Mesenchymal stem cell (in vitro differentiated cells and primary cell): ENCODE measurements at regions not wholly inside any gene's neighbourhood (a gene's known extent, or its start where the extent isn't known, plus 50 kb on each side); places are given as distances from the start of the nearest gene placed in this dataset.

ENCODE experiments used
- DNase-seq: peaks from one replicate; pipeline ENCODE4 v3.0.0-alpha.2; 2013
- H2AFZ ChIP-seq: one replicate; pipeline ENCODE4 v1.6.1; 2013; ENCODE audit warnings: low read depth, mild to moderate bottlenecking, control low read depth, inconsistent platforms, low read length, moderate library complexity
- H2AK5ac ChIP-seq: 2 replicates; pipeline ENCODE4 v1.6.1; 2013; ENCODE audit warnings: low read length, moderate library complexity, mild to moderate bottlenecking, inconsistent platforms; ENCODE audit not compliant: severe bottlenecking
- H2BK120ac ChIP-seq: one replicate; pipeline ENCODE4 v1.6.1; 2013; ENCODE audit warnings: low read depth, mild to moderate bottlenecking, inconsistent platforms, low read length, moderate library complexity
- H2BK12ac ChIP-seq, 2 experiments: one replicate each; pipeline ENCODE4 v1.6.1; 2013; ENCODE audit warnings: inconsistent platforms in 2 of 2, low read length in 2 of 2, mild to moderate bottlenecking in 2 of 2, moderate library complexity in 2 of 2, control low read depth in 1 of 2
- H2BK15ac ChIP-seq: one replicate; pipeline ENCODE4 v1.6.1; 2013; ENCODE audit warnings: mild to moderate bottlenecking, low read depth, inconsistent platforms; ENCODE audit not compliant: poor library complexity, severe bottlenecking
- H2BK5ac ChIP-seq: 2 replicates; pipeline ENCODE4 v1.6.1; 2013; ENCODE audit warnings: low read depth, mild to moderate bottlenecking, low read length, control low read depth, inconsistent platforms; ENCODE audit not compliant: poor library complexity, severe bottlenecking
- H3K14ac ChIP-seq, 2 experiments: one replicate each; pipeline ENCODE4 v1.6.1; 2013; ENCODE audit warnings: inconsistent platforms in 2 of 2, low read length in 2 of 2, control low read depth in 1 of 2, mild to moderate bottlenecking in 1 of 2, moderate library complexity in 1 of 2
- H3K18ac ChIP-seq, 2 experiments: one replicate each; pipeline ENCODE4 v1.6.1; 2013; ENCODE audit warnings: inconsistent platforms in 2 of 2, low read length in 2 of 2, control low read depth in 1 of 2, low read depth in 1 of 2, mild to moderate bottlenecking in 1 of 2
- H3K23ac ChIP-seq, 2 experiments: one replicate each; pipeline ENCODE4 v1.6.1; 2013; ENCODE audit warnings: inconsistent platforms in 2 of 2, low read length in 2 of 2, mild to moderate bottlenecking in 2 of 2, moderate library complexity in 2 of 2, control low read depth in 1 of 2
- H3K27ac ChIP-seq: 2 replicates; pipeline ENCODE4 v1.5.1; 2013; ENCODE audit warnings: mild to moderate bottlenecking, moderate library complexity, low read length, control low read depth, inconsistent platforms; ENCODE audit not compliant: poor library complexity, severe bottlenecking
- H3K27me3 ChIP-seq, 2 experiments: 2 replicates each; pipeline versions ENCODE4 v1.6.1 to v1.7.0; 2013; ENCODE audit warnings: low read length in 2 of 2, mild to moderate bottlenecking in 2 of 2, moderate library complexity in 2 of 2, control low read depth in 1 of 2, inconsistent platforms in 1 of 2; ENCODE audit not compliant: control insufficient read depth in 1 of 2, insufficient read depth in 1 of 2
- H3K36me3 ChIP-seq, 2 experiments: 2 replicates each; pipeline versions ENCODE4 v1.6.1 to v1.7.0; 2013; ENCODE audit warnings: low read length in 2 of 2, control low read depth in 1 of 2, inconsistent platforms in 1 of 2, low read depth in 1 of 2, mild to moderate bottlenecking in 1 of 2; ENCODE audit not compliant: insufficient read depth in 2 of 2, control insufficient read depth in 1 of 2
- H3K4ac ChIP-seq, 2 experiments: one replicate each; pipeline ENCODE4 v1.6.1; 2013; ENCODE audit warnings: inconsistent platforms in 2 of 2, low read length in 2 of 2, mild to moderate bottlenecking in 2 of 2, moderate library complexity in 2 of 2, control low read depth in 1 of 2, low read depth in 1 of 2
- H3K4me1 ChIP-seq: 2 replicates; pipeline ENCODE4 v1.6.1; 2013; ENCODE audit warnings: low read depth, low read length, control low read depth; ENCODE audit not compliant: control insufficient read depth, insufficient read depth
- H3K4me2 ChIP-seq: 2 replicates; pipeline ENCODE4 v1.6.1; 2013; ENCODE audit warnings: low read length, mild to moderate bottlenecking, inconsistent platforms; ENCODE audit not compliant: poor library complexity, severe bottlenecking
- H3K4me3 ChIP-seq, 2 experiments: 2 replicates each; pipeline versions ENCODE4 v1.5.1 to v1.7.0; 2013; ENCODE audit warnings: low read length in 2 of 2, mild to moderate bottlenecking in 2 of 2, control low read depth in 1 of 2, low read depth in 1 of 2; ENCODE audit not compliant: insufficient read depth in 1 of 2
- H3K79me1 ChIP-seq: replicated peaks from 2 replicates; pipeline ENCODE4 v1.6.1; 2013; ENCODE audit warnings: mild to moderate bottlenecking, control low read depth, low read length, inconsistent platforms; ENCODE audit not compliant: poor library complexity, severe bottlenecking
- H3K9ac ChIP-seq: 2 replicates; pipeline ENCODE4 v1.7.0; 2013; ENCODE audit warnings: mild to moderate bottlenecking, low read length, moderate library complexity
- H3K9me3 ChIP-seq: 2 replicates; pipeline ENCODE4 v1.7.0; 2013; ENCODE audit warnings: mild to moderate bottlenecking, low read length; ENCODE audit not compliant: control insufficient read depth
- H4K8ac ChIP-seq: one replicate; pipeline ENCODE4 v1.6.1; 2013; ENCODE audit warnings: inconsistent platforms, mild to moderate bottlenecking, low read length, moderate library complexity
- H4K91ac ChIP-seq: one replicate; pipeline ENCODE4 v1.6.1; 2013; ENCODE audit warnings: mild to moderate bottlenecking, low read length, inconsistent platforms
- WGBS: methylation state at CpG from one replicate; pipeline ENCODE4 v1.1.7; 2013; ENCODE audit warnings: mixed read lengths; 5-methylcytosine and 5-hydroxymethylcytosine counted together

DNA sequence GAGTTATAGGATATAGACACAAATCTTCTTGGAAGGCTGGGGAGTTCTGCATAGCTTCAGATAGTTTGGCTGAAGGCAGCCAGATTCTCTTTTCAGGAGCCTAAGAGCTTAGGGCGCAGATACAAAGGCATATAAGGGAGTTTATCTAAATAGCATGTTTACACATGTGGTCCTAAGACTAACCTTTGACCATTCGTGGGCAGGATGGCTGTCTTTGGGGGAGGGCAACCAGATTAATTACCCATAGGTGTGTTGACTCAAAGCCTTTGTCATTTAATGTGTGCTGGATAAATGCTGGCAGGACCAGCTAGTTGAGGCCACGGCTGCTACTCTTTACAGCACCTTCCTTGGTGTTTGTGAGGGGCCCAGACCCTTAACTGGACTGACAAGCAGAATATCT is 71.8 kb downstream of the IER5 start:
- no peak overlapping the region for H2BK15ac ChIP-seq
- no peak overlapping the region for H3K27ac ChIP-seq
- H4K91ac ChIP-seq: no peak overlapping the region
- H3K18ac ChIP-seq: no peak overlapping the region
- no peak for DNase-seq
- H3K27me3 ChIP-seq: no peaks in the 10 kb centered on the region
- H3K79me1 ChIP-seq: no peaks in the 10 kb centered on the region
- H3K36me3 ChIP-seq: no peaks in the 10 kb centered on the region
- H2BK12ac ChIP-seq: no peak overlapping the region
- no peak overlapping the region for H2AFZ ChIP-seq
- no peak overlapping the region for H3K14ac ChIP-seq
- no peak overlapping the region for H3K23ac ChIP-seq
- H3K9ac ChIP-seq: no peak overlapping the region
- 76% methylated on average over 3 of the region's 3 CpGs for WGBS
- H2BK120ac ChIP-seq: no peak overlapping the region
- peaks cover 17% of the 10 kb centered on the region for H3K9me3 ChIP-seq
- no peak overlapping the region for H2AK5ac ChIP-seq
- no peak overlapping the region for H3K4me3 ChIP-seq
- no peak overlapping the region for H3K4ac ChIP-seq
- peaks cover 10% of the 10 kb centered on the region for H3K4me1 ChIP-seq
- H4K8ac ChIP-seq: no peak overlapping the region
- no peak overlapping the region for H2BK5ac ChIP-seq
- no peak overlapping the region for H3K4me2 ChIP-seq

DNA sequence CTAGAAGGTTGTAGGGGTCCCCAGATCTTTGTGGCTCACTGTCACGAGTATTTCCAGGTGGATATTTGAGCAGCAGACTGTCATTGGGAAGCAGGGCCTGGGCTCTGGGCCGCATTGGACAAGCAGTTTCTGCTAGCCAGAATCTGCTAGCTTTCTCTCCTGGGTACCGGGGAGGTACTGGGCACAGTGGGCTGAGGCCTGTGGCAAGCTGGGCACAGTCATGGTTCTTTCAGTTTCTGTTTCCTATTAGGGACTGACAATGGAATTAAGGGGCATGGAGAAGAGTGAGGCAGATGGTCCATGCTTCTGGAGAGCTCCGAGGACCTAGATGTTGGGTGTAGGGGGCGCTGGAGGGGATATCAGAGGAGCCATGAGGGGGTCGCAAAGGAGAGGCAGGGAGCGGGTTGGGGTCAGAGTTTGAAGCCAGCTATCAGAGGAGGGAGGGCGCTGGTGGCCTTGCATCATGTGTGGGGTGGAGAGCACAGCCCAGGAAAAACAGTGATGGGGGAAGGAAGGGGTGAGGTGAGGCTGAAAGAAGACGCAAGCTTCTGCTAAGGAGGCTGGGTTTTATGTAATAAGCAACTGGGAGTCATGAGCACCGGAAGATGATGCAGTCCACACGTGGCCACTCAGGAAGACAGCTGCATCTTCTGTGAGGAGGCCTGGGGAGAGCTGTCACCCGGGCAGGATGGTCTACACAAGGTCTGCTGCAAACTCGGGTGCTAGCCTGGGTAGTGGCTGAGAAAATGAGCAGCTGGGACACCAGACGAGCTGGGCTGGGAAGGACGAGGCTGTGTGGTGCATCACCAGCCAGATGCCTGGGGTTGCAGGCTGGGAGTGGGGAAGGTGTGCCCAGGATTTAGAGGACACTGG is 72.7 kb downstream of the IER5 start:
- DNase-seq: no peak
- H2BK15ac ChIP-seq: no peak overlapping the region
- H3K23ac ChIP-seq: no peak overlapping the region
- no peak overlapping the region for H2BK12ac ChIP-seq
- H2AFZ ChIP-seq: no peak overlapping the region
- no peak overlapping the region for H3K27ac ChIP-seq
- peaks cover 11% of the 10 kb centered on the region for H3K4me1 ChIP-seq
- H3K4me2 ChIP-seq: no peak overlapping the region
- no peak overlapping the region for H4K91ac ChIP-seq
- H2BK5ac ChIP-seq: no peak overlapping the region
- H3K9me3 ChIP-seq: peaks cover 17% of the 10 kb centered on the region
- no peaks in the 10 kb centered on the region for H3K36me3 ChIP-seq
- H3K9ac ChIP-seq: no peak overlapping the region
- H2BK120ac ChIP-seq: no peak overlapping the region
- H3K14ac ChIP-seq: peak overlapping the region in 1 of 2 experiments; percentile 50
- H3K27me3 ChIP-seq: no peaks in the 10 kb centered on the region
- H2AK5ac ChIP-seq: no peak overlapping the region
- 83% methylated on average over 15 of the region's 15 CpGs for WGBS
- H3K4ac ChIP-seq: no peak overlapping the region
- no peak overlapping the region for H4K8ac ChIP-seq
- no peaks in the 10 kb centered on the region for H3K79me1 ChIP-seq
- no peak overlapping the region for H3K18ac ChIP-seq
- H3K4me3 ChIP-seq: no peak overlapping the region

- H2BK15ac ChIP-seq: no peak overlapping the region
Measured at GRCh38 chr1:181163662-181164061, 75.2 kb downstream of the IER5 start.

GRCh38 chr1:181166377-181167196 is 78.1 kb downstream of the IER5 start:
- Histone ChIP-seq H3K4me2 (no peak overlapping the region), H3K36me3 (no peaks in the 10 kb centered on the region), H3K9me3 (peaks cover 17% of the 10 kb centered on the region), H2AK5ac (no peak overlapping the region), H3K23ac (no peak overlapping the region), H3K79me1 (no peaks in the 10 kb centered on the region), H3K4ac (no peak overlapping the region), H3K4me3 (no peak overlapping the region), H3K27me3 (peaks cover 0 to 3% of the 10 kb centered on the region in 2 experiments), H3K27ac (no peak overlapping the region), H3K4me1 (peaks cover 3% of the 10 kb centered on the region), H2BK12ac (no peak overlapping the region), H4K91ac (no peak overlapping the region), H3K18ac (no peak overlapping the region), H2BK15ac (no peak overlapping the region), H2BK120ac (no peak overlapping the region), H3K9ac (peak overlapping the region; percentile 5), H2AFZ (peak overlapping the region; percentile 86), H2BK5ac (no peak overlapping the region), H3K14ac (no peak overlapping the region), H4K8ac (peak overlapping the region; percentile 19)
- WGBS: 52% methylated on average over 14 of the region's 14 CpGs
- DNase-seq: peak; percentile 78

More at GRCh38 chr1:181163662-181164061, 75.2 kb downstream of the IER5 start:
- Histone ChIP-seq H3K4me3 (no peak overlapping the region), H2BK120ac (no peak overlapping the region), H3K9ac (no peak overlapping the region), H3K36me3 (no peaks in the 10 kb centered on the region), H3K23ac (no peak overlapping the region), H2AK5ac (no peak overlapping the region), H2BK12ac (no peak overlapping the region), H2BK5ac (no peak overlapping the region), H3K4me2 (no peak overlapping the region), H3K27me3 (peaks cover 0 to 3% of the 10 kb centered on the region in 2 experiments), H3K18ac (no peak overlapping the region), H3K4me1 (peaks cover 13% of the 10 kb centered on the region), H3K79me1 (no peaks in the 10 kb centered on the region), H2AFZ (no peak overlapping the region), H3K4ac (no peak overlapping the region), H4K8ac (no peak overlapping the region), H3K9me3 (peaks cover 17% of the 10 kb centered on the region), H4K91ac (no peak overlapping the region), H3K27ac (no peak overlapping the region), H3K14ac (no peak overlapping the region)
- DNase-seq: no peak
